GM12874 (cell line): ENCODE measurements at regions not wholly inside any gene's neighbourhood (a gene's known extent, or its start where the extent isn't known, plus 50 kb on each side); places are given as distances from the start of the nearest gene placed in this dataset.

Source experiments
- CTCF ChIP-seq: IDR thresholded peaks from 2 replicates; pipeline ENCODE4 v1.5.1; 2011; ENCODE audit warnings: low read depth, mild to moderate bottlenecking, control low read depth, low read length, moderate library complexity; ENCODE audit not compliant: insufficient read depth

- TF ChIP-seq CTCF: no peak
These were observed 98.9 kb upstream of the ATP8B1 start for GRCh38 chr18:57901825-57902589.

GRCh38 chr18:57900906-57901435, 97.9 kb upstream of the ATP8B1 start:
- no peak for TF ChIP-seq CTCF

GRCh38 chr18:57898506-57899124, 95.5 kb upstream of the ATP8B1 start:
- no peak for TF ChIP-seq CTCF

GRCh38 chr18:57895182-57895581, 92.1 kb upstream of the ATP8B1 start:
- no peak for TF ChIP-seq CTCF

- no peak for TF ChIP-seq CTCF
These were observed 88.7 kb upstream of the ATP8B1 start for GRCh38 chr18:57891707-57892391.

- TF ChIP-seq CTCF: no peak
These were observed 87.2 kb upstream of the ATP8B1 start for GRCh38 chr18:57890266-57890665.

- TF ChIP-seq CTCF: no peak
These were observed 86.7 kb upstream of the ATP8B1 start for GRCh38 chr18:57889841-57890240.
